ENCODE measurements at regions not wholly inside any gene's neighbourhood (a gene's known extent, or its start where the extent isn't known, plus 50 kb on each side); places are given as distances from the start of the nearest gene placed in this dataset.
"Not testable (repeated sequence)": the region's sequence is repeated elsewhere in the genome, so short reads cannot be mapped to it uniquely, and the experiment has no call there.

DNA sequence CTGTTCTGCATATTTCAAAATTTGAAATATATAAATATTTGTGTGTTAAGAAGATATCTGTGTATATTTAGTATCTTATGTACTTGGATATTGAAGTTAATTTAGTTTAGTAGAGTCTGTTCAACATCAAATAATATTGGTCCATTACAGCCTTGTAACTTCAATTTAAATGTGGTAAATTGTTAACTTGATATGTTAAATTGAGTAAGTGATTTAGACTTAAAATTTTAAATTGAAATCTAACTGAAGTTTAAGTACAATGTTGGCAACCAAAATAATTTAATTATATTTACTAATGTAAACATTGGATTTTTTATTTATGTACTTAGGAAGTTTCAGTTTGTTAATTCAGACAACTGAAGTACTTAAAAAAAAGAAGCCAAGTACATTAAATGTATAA, 343.9 kb upstream of the DNAJC19 start:
- no peak for DNase-seq (ENCODE audit: low read depth)
- H3K4me3 ChIP-seq (ENCODE audit: low read depth, low read length): no peak overlapping the region
- TF ChIP-seq, protein P1, sequence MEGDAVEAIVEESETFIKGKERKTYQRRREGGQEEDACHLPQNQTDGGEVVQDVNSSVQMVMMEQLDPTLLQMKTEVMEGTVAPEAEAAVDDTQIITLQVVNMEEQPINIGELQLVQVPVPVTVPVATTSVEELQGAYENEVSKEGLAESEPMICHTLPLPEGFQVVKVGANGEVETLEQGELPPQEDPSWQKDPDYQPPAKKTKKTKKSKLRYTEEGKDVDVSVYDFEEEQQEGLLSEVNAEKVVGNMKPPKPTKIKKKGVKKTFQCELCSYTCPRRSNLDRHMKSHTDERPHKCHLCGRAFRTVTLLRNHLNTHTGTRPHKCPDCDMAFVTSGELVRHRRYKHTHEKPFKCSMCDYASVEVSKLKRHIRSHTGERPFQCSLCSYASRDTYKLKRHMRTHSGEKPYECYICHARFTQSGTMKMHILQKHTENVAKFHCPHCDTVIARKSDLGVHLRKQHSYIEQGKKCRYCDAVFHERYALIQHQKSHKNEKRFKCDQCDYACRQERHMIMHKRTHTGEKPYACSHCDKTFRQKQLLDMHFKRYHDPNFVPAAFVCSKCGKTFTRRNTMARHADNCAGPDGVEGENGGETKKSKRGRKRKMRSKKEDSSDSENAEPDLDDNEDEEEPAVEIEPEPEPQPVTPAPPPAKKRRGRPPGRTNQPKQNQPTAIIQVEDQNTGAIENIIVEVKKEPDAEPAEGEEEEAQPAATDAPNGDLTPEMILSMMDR (conservative IDR thresholded peaks at IDR 0.05; ENCODE audit: low read depth, low read length): no peak

GRCh38 chr3:181330821-181331563, 341.5 kb upstream of the DNAJC19 start:
- TF ChIP-seq, protein P1 (conservative IDR thresholded peaks at IDR 0.05; ENCODE audit: low read depth, low read length): no peak
- no peak for DNase-seq (ENCODE audit: low read depth)
- no peak overlapping the region for H3K4me3 ChIP-seq (ENCODE audit: low read depth, low read length)

- H3K4me3 ChIP-seq (ENCODE audit: low read depth, low read length): no peak overlapping the region
- TF ChIP-seq, protein P1 (conservative IDR thresholded peaks at IDR 0.05; ENCODE audit: low read depth, low read length): no peak
- DNase-seq (ENCODE audit: low read depth): no peak
Observed at GRCh38 chr3:181330257-181330656, 340.7 kb upstream of the DNAJC19 start.

DNA sequence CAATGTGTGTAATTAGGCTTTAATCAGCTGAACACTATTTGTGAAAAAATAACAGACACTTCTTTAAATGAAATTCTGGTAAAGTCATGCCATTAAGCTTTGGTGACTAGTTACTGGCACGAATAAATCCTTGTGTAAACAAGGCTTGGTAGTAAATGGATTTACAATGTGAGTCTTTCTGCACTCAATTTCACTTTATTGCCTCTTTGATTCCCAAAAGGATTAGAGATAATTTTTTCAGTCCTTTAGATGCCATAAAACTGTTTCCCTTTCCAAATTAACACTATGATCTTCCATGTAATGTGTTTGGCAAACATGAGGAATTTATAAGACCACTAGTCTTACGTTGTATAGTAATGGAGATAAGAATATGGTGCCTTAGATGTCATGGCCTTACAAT, 339.5 kb upstream of the DNAJC19 start:
- TF ChIP-seq, protein P1 (conservative IDR thresholded peaks at IDR 0.05; ENCODE audit: low read depth, low read length): no peak

DNA sequence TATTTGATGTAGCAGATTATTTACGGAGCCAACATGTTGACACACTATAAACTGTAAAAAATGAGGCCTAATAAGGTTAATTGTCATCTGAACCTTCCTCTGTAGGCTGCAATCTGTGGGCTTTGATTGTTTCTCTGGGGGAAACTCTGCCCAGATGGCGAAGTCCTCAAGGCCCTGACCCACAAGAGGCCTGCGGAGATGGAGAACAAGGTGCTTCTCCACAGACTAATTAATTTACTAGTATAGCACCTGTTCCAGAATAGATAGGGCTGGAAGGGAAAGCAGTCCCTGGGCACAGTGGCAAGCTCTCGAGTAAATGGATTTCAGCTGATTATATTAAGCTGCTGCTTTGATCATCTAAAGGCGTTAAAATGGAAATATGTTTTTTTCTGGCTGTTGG, 338.8 kb upstream of the DNAJC19 start:
- no peak overlapping the region for H3K4me3 ChIP-seq (ENCODE audit: low read depth, low read length)
- DNase-seq (ENCODE audit: low read depth): no peak
- TF ChIP-seq, protein P1 (conservative IDR thresholded peaks at IDR 0.05; ENCODE audit: low read depth, low read length): no peak

More for the DNA sequence above, 339.5 kb upstream of the DNAJC19 start:
- DNase-seq (ENCODE audit: low read depth): no peak
- no peak overlapping the region for H3K4me3 ChIP-seq (ENCODE audit: low read depth, low read length)

DNA sequence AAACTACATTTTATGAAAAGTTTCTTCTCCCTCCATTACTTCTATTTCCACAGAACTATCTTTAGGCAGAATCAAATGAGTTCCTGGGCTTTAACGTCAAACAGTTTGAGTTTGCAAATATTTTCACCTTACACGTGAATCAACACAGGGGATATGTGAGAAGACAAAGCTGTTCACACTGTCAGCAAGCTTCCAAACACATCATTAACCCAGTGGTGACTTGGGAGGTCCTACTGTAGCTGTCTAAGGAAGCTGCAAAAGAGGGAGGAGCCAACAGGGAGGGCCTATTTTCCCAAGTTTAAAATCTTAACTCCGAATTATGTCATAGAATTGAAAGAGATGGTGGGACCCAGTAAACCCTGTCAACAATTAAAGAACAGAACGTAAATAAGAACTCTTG, 337.8 kb upstream of the DNAJC19 start:
- TF ChIP-seq, protein P1 (conservative IDR thresholded peaks at IDR 0.05; ENCODE audit: low read depth, low read length): no peak
- H3K4me3 ChIP-seq (ENCODE audit: low read depth, low read length): no peak overlapping the region
- no peak for DNase-seq (ENCODE audit: low read depth)

DNA sequence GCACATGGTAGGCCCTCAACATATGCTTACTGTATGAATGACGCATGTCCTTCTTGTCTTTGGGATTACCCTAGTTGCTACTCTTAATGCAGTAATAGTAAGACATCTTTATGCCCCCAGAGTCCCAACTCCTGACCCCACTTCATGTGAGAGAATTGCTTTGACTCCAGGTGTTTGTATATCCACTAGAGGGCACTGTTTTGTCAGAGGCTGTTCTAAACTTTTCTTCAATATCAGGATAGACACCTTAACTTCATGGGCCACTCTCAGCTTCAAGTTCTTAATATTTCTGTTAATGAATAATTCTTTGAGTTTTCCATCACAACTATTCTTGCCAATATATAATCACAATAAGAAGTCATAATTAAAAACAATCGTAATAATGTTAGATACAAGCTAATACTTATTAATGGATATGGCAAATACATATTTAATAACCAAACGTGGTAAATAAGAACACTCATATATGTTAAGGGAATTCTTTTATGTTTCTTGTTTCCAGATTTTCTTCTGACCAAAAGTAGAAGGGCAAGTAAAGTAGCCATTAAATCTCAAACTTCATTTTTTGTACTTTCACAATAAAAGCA, 337.2 kb upstream of the DNAJC19 start:
- no peak overlapping the region for H3K4me3 ChIP-seq (ENCODE audit: low read depth, low read length)
- DNase-seq (ENCODE audit: low read depth): peak; percentile 38
- TF ChIP-seq, protein P1 (conservative IDR thresholded peaks at IDR 0.05; ENCODE audit: low read depth, low read length): peak; percentile 63

GRCh38 chr3:181324516-181324915, 335.0 kb upstream of the DNAJC19 start:
- not testable (repeated sequence) for H3K4me3 ChIP-seq (ENCODE audit: low read depth, low read length); DNase-seq (ENCODE audit: low read depth)
